DMS 273 (cell line): ENCODE measurements at regions not wholly inside any gene's neighbourhood (a gene's known extent, or its start where the extent isn't known, plus 50 kb on each side); places are given as distances from the start of the nearest gene placed in this dataset.

Experiments used
- DNase-seq: peaks from one replicate; lab custom pipeline; 2025; ENCODE audit not compliant: unreplicated experiment; lab: John Stamatoyannopoulos, UW

GRCh38 chr2:19723021-19723420, 178.8 kb downstream of the TTC32 start:
- DNase-seq = no peak

GRCh38 chr2:19722531-19722971, 179.2 kb downstream of the TTC32 start:
- DNase-seq = peak; percentile 18

GRCh38 chr2:19720306-19720705, 181.5 kb downstream of the TTC32 start:
- no peak for DNase-seq

- no peak for DNase-seq
Measured at GRCh38 chr2:19719540-19719939, 182.2 kb downstream of the TTC32 start.

- DNase-seq = no peak
Measured at GRCh38 chr2:19717446-19717845, 184.3 kb downstream of the TTC32 start.

- DNase-seq = no peak
Measured at GRCh38 chr2:19714926-19715325, 186.9 kb downstream of the TTC32 start.

- no peak for DNase-seq
Measured at GRCh38 chr2:19712850-19713249, 188.9 kb downstream of the TTC32 start.

- DNase-seq = peak; percentile 23
Measured at GRCh38 chr2:19711470-19712372, 190.1 kb downstream of the TTC32 start.

GRCh38 chr2:19710230-19710629, 191.6 kb downstream of the TTC32 start:
- DNase-seq = no peak

- no peak for DNase-seq
Measured at GRCh38 chr2:19709553-19709952, 192.2 kb downstream of the TTC32 start.

GRCh38 chr2:19708776-19709175, 193.0 kb downstream of the TTC32 start:
- DNase-seq = no peak

GRCh38 chr2:19706332-19706731, 195.5 kb downstream of the TTC32 start:
- DNase-seq = no peak

- DNase-seq = no peak
Measured at GRCh38 chr2:19702267-19702666, 199.5 kb downstream of the TTC32 start.

- no peak for DNase-seq
Measured at GRCh38 chr2:19700861-19701585, 200.8 kb downstream of the TTC32 start.

GRCh38 chr2:19697131-19697530, 204.7 kb downstream of the TTC32 start:
- no peak for DNase-seq

- no peak for DNase-seq
Measured at GRCh38 chr2:19695706-19696105, 206.1 kb downstream of the TTC32 start.

- DNase-seq = no peak
Measured at GRCh38 chr2:19691892-19692291, 209.9 kb downstream of the TTC32 start.

- DNase-seq = no peak
Measured at GRCh38 chr2:19690429-19690828, 211.4 kb downstream of the TTC32 start.

GRCh38 chr2:19689646-19690168, 212.1 kb downstream of the TTC32 start:
- no peak for DNase-seq

GRCh38 chr2:19688059-19688458, 213.7 kb downstream of the TTC32 start:
- no peak for DNase-seq

- DNase-seq = no peak
Measured at GRCh38 chr2:19687017-19687659, 214.6 kb downstream of the TTC32 start.
